ENCODE measurements at regions not wholly inside any gene's neighbourhood (a gene's known extent, or its start where the extent isn't known, plus 50 kb on each side); places are given as distances from the start of the nearest gene placed in this dataset.

GRCh38 chr6:147708170-147708569 is 199.7 kb downstream of the SAMD5 start:
- Histone ChIP-seq H3K79me1 (ENCODE audit: low read depth, low read length) (no peaks in the 10 kb centered on the region), H3K27me3 (replicated peaks in 1 of 4; ENCODE audit: control insufficient read depth in 3 of 4, extremely low read depth in 1 of 4, insufficient read depth in 3 of 4, low read length in 3 of 4) (no peaks in the 10 kb centered on the region), H3K9ac (replicated peaks in 1 of 4; ENCODE audit: extremely low read depth in 1 of 4, low read depth in 3 of 4, low read length in 3 of 4) (no peak overlapping the region), H3K4me2 (ENCODE audit: insufficient read depth in 1 of 2, low read depth in 2 of 2, low read length in 2 of 2) (no peak overlapping the region), H4K8ac (ENCODE audit: extremely low read depth, insufficient read depth, low read length) (no peak overlapping the region), H3K4me3 (ENCODE audit: extremely low read depth in 1 of 4, insufficient read depth in 2 of 4, low read depth in 3 of 4, low read length in 4 of 4) (no peak overlapping the region), H2BK15ac (ENCODE audit: low read length) (no peak overlapping the region), H3K14ac (ENCODE audit: insufficient read length) (no peak overlapping the region), H4K20me1 (replicated peaks in 1 of 2; ENCODE audit: control insufficient read depth in 1 of 2, insufficient read depth in 2 of 2, low read length in 2 of 2) (no peaks in the 10 kb centered on the region), H2BK120ac (replicated peaks; ENCODE audit: low read depth, low read length) (no peak overlapping the region), H3K4ac (replicated peaks; ENCODE audit: insufficient read length, low read depth, low read length) (no peak overlapping the region), H2BK20ac (ENCODE audit: low read length) (no peak overlapping the region), H3K79me2 (ENCODE audit: control insufficient read depth in 1 of 2, insufficient read depth in 2 of 2, low read length in 2 of 2) (no peaks in the 10 kb centered on the region), H4K5ac (ENCODE audit: insufficient read length, low read depth, low read length) (no peak overlapping the region), H2AFZ (ENCODE audit: low read length) (no peak overlapping the region), H3K23me2 (ENCODE audit: low read depth, low read length) (no peaks in the 10 kb centered on the region; the same call in 1 of the 2 replicates), H3K56ac (replicated peaks; ENCODE audit: insufficient read length, low read depth, low read length) (no peak overlapping the region), H4K91ac (replicated peaks; ENCODE audit: insufficient read length, low read length) (no peak overlapping the region), H2BK5ac (ENCODE audit: low read depth, low read length) (no peak overlapping the region), H3K18ac (ENCODE audit: extremely low read depth, low read length) (no peak overlapping the region), H3K4me1 (replicated peaks in 1 of 4; ENCODE audit: control insufficient read depth in 3 of 4, insufficient read depth in 4 of 4, low read length in 3 of 4) (no peaks in the 10 kb centered on the region), H3K9me3 (ENCODE audit: insufficient read depth in 2 of 2, low read depth in 1 of 2, low read length in 1 of 2) (no peaks in the 10 kb centered on the region), H3K27ac (ENCODE audit: low read depth, low read length) (no peak overlapping the region), H3K36me3 (ENCODE audit: control insufficient read depth in 2 of 4, insufficient read depth in 4 of 4, low read length in 3 of 4) (no peaks in the 10 kb centered on the region), H2AK5ac (ENCODE audit: low read depth, low read length) (no peak overlapping the region), H3K23ac (ENCODE audit: insufficient read length) (no peak overlapping the region), H2BK12ac (ENCODE audit: low read depth, low read length) (no peak overlapping the region)
- TF ChIP-seq GABPA (IDR thresholded peaks at IDR 0.05; ENCODE audit: borderline replicate concordance, insufficient read depth, low read length) (no peak), PHF8 (conservative IDR thresholded peaks at IDR 0.05; ENCODE audit: low read depth, low read length) (no peak), EP300 (IDR thresholded peaks at IDR 0.05; ENCODE audit: borderline replicate concordance in 1 of 2, low read depth in 2 of 2, low read length in 2 of 2) (no peak), RNF2 (IDR thresholded peaks at IDR 0.05; ENCODE audit: borderline replicate concordance, low read depth, low read length, missing control alignments, poor library complexity, severe bottlenecking) (no peak), ZNF274 (IDR thresholded peaks at IDR 0.05; ENCODE audit: borderline replicate concordance, extremely low read depth, low read length) (no peak)
- FAIRE-seq (no peak), DNase-seq (ENCODE audit: low read depth in 1 of 2, low spot score in 2 of 2) (no peak)
- WGBS, 2 experiments (ENCODE audit: extremely low coverage in 1 of 2, insufficient coverage in 1 of 2, insufficient read length in 1 of 2, insufficient replicate concordance in 2 of 2, low coverage in 1 of 2, low lambda C conversion rate in 2 of 2, missing lambda C conversion rate in 1 of 2), result 100% methylated on average over 3 of the region's 3 CpGs; no CpG with 5 or more reads in 1 of the 2 experiments
- POLR2A ChIA-PET (ENCODE audit: partially characterized antibody), result interaction anchor here (0.8 kb wide), 1 partner anchor 10 kb away, joined by 3 read pairs; no protein-coding TSS in a partner anchor
- CTCF ChIA-PET (ENCODE audit: partially characterized antibody), result interaction anchor here (0.6 kb wide), 1 partner anchor 846 kb away, joined by 4 read pairs; no protein-coding TSS in a partner anchor

Data from H1 (cell line).